Peyer's patch (tissue), 4 donors: ENCODE measurements at regions not wholly inside any gene's neighbourhood (a gene's known extent, or its start where the extent isn't known, plus 50 kb on each side); places are given as distances from the start of the nearest gene placed in this dataset.

ENCODE experiments used
- POLR2A ChIP-seq, 2 donors: fragments of 450-650 bp; IDR thresholded peaks; one replicate each; pipeline ENCODE4 v1.5.1; 2017; ENCODE audit warnings: antibody characterized with exemption in 2 of 2, mild to moderate bottlenecking in 2 of 2, moderate library complexity in 2 of 2
- TF ChIP-seq, protein P1 (sequence below), 6 experiments: fragments of 450-650 bp in 4 of 6; fragments of 200-600 bp in 2 of 6; sonication (generic) in 1 of 6; IDR thresholded peaks; one replicate each; pipeline ENCODE4 v1.5.1; 2017 to 2019; ENCODE audit warnings: antibody characterized with exemption in 6 of 6, mild to moderate bottlenecking in 3 of 6, moderate library complexity in 1 of 6

DNA sequence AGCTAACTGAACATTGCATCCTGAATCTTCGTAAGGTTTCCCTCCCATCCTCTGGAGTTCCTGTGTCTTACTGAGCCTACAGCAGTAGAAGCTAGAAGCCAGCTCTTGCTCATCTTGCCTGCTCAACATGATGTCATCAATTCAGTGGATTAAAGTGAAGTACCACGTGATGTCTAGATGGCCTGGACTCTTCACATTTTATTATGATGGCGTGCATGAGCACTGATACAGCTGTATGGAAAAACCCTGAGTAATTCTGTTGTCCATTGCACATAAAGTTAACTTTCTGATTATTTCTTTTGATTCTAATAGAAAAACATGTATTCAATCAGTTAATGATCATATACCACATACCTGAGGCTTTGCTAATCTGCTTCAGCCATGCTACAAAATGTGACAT lies 2387.7 kb upstream of the TENM3 start:
- TF ChIP-seq, protein P1, sequence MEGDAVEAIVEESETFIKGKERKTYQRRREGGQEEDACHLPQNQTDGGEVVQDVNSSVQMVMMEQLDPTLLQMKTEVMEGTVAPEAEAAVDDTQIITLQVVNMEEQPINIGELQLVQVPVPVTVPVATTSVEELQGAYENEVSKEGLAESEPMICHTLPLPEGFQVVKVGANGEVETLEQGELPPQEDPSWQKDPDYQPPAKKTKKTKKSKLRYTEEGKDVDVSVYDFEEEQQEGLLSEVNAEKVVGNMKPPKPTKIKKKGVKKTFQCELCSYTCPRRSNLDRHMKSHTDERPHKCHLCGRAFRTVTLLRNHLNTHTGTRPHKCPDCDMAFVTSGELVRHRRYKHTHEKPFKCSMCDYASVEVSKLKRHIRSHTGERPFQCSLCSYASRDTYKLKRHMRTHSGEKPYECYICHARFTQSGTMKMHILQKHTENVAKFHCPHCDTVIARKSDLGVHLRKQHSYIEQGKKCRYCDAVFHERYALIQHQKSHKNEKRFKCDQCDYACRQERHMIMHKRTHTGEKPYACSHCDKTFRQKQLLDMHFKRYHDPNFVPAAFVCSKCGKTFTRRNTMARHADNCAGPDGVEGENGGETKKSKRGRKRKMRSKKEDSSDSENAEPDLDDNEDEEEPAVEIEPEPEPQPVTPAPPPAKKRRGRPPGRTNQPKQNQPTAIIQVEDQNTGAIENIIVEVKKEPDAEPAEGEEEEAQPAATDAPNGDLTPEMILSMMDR (IDR thresholded peaks at IDR 0.05), result no peak
- no peak for TF ChIP-seq POLR2A (IDR thresholded peaks at IDR 0.05)
